VCaP (cell line): ENCODE measurements at regions not wholly inside any gene's neighbourhood (a gene's known extent, or its start where the extent isn't known, plus 50 kb on each side); places are given as distances from the start of the nearest gene placed in this dataset.

Experiments
- H3K27ac ChIP-seq: fragments of 450-650 bp; 2 replicates; pipeline ENCODE4 v1.5.1; 2017
- TF ChIP-seq, protein P1 (sequence below): fragments of 450-650 bp; conservative IDR thresholded peaks from 2 replicates; pipeline ENCODE4 v1.5.1; 2017; ENCODE audit warnings: mild to moderate bottlenecking, moderate library complexity

DNA sequence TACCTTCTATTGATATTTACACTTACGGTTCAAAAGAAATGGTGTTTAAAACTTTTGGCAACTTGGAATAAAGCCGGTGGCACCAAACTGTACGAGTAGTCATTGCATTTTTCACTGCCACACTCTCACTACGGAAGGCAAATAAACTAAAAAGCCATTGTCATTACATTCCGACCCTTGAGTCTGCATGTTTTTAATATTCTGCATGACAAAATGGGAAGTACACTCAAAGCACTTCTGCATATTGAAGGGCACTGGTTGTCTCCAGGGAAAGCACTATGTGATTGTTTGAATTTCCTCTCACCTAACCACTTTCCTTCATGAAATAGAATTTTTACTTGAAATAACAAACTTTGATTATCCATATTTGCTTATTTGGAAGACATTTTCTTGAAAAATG, 426.3 kb downstream of the CETN3 start:
- TF ChIP-seq, protein P1, sequence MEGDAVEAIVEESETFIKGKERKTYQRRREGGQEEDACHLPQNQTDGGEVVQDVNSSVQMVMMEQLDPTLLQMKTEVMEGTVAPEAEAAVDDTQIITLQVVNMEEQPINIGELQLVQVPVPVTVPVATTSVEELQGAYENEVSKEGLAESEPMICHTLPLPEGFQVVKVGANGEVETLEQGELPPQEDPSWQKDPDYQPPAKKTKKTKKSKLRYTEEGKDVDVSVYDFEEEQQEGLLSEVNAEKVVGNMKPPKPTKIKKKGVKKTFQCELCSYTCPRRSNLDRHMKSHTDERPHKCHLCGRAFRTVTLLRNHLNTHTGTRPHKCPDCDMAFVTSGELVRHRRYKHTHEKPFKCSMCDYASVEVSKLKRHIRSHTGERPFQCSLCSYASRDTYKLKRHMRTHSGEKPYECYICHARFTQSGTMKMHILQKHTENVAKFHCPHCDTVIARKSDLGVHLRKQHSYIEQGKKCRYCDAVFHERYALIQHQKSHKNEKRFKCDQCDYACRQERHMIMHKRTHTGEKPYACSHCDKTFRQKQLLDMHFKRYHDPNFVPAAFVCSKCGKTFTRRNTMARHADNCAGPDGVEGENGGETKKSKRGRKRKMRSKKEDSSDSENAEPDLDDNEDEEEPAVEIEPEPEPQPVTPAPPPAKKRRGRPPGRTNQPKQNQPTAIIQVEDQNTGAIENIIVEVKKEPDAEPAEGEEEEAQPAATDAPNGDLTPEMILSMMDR, result no peak
- no peak overlapping the region for H3K27ac ChIP-seq

DNA sequence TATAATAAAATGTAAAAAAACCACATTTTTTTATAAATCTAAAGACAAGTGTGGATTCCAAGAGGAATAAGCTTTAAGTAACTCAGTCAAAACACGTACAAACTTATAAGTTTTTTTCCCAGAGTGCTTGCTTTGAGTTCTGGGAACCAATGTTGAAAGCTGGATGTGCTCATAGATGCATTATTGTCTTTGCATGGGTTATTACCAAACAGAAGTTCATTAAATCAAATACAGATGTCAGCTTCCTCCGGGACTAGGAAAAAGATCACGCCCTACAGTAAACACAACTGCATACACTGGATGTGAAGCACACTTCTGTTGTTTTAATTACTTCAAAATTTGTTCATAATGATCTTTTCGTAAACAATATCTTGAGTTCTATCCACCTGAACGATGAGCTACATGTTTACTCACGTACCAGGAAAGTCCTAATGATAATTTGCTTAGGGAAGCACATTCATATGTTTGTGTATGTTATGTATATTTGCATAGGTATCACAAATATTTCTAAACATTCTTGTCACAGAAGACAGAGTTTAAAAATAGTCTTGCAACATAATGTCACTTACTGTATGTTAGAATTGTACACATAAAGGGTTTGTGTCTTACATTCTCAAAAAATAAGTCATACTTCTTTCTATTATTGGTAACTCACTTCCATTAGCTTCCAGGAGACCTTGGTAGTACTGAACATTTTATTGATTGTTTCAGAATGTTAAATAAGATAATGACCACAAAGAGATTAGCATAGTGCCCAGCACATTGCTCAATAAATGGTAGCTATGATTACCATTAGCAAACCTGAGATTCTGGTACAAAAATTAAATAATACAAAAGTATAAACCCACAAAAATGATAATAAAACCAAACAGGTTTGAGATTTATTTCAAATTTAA, 427.4 kb downstream of the CETN3 start:
- no peak overlapping the region for H3K27ac ChIP-seq
- TF ChIP-seq, protein P1, result no peak

DNA sequence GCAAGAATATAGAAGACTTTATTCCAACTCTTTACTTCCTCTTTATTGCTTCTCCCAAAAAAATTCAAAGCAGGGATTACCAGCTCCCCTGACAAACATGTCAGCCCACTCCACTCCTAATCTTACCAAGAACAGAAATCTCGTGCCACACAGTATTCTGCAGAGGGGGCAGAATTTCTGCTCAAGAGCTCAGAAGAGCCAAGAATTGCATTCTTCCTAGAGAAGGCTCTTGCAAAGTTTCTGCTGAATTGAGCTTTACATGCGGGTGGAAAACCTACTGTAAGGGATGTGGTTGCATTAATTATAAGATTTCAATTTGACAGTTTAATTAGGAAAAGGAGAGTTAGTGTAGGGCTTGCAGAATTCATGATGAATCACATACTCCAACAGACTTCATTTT, 428.5 kb downstream of the CETN3 start:
- TF ChIP-seq, protein P1, result no peak

DNA sequence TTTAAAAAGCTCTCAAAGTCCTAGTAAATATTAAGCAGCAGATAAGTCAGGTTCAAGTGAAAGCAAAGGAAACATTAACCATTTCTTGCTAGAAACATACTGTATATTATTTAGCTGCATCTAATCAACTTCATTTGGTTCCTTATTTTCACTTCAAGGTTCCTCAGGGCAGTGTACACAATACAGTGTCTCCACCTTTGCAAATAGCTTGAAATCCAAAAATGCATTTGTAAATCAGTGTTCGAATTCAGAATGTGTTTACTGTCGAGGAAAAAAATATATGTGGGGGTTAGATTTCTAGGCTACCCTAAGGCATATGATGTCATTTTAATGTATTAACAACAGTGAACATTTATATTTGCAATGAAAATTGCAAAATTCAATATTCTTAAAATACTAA, 436.0 kb downstream of the CETN3 start:
- TF ChIP-seq, protein P1, result no peak
- no peak overlapping the region for H3K27ac ChIP-seq

More for the DNA sequence above, 428.5 kb downstream of the CETN3 start:
- no peak overlapping the region for H3K27ac ChIP-seq

DNA sequence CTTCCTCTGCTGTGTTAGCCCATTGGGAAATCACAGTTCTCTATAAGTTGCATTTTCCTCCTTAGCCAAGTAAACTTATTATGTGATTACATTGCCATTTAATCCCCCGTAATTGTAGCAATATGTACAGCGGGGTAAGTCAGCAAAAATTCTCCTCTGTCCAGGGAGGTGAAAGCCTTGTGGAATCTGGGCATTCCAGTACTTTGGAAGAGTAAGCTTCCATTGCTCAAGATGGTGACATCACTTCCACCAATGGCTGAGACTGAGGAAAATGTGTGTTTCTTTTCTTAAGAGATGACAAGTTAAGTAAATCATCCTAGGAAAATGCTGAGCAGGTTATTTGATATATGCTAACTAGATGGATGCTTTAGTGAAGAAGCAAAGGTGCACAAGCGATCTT, 436.7 kb downstream of the CETN3 start:
- H3K27ac ChIP-seq, result no peak overlapping the region
- TF ChIP-seq, protein P1, result no peak

DNA sequence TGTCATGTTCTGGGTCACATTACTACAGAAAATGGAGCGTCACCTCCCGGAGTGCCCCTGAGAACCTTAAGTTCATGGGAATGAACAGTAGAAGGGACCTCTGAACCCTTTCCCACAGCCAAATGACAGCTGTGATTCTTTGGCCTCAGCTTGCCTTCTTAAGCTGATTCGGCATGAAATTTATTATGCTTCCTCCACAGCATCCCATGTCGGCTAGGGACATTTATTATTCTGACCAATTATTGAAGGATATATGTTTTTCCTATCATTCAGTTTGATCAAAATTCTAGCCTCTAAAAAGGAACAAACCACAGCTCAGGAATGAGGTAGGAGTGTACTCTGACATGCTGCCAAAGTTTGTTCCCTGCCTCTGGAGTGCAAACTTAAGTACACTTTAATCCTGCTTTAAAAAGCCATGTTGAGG, 440.6 kb downstream of the CETN3 start:
- H3K27ac ChIP-seq, result no peak overlapping the region
- TF ChIP-seq, protein P1, result no peak

DNA sequence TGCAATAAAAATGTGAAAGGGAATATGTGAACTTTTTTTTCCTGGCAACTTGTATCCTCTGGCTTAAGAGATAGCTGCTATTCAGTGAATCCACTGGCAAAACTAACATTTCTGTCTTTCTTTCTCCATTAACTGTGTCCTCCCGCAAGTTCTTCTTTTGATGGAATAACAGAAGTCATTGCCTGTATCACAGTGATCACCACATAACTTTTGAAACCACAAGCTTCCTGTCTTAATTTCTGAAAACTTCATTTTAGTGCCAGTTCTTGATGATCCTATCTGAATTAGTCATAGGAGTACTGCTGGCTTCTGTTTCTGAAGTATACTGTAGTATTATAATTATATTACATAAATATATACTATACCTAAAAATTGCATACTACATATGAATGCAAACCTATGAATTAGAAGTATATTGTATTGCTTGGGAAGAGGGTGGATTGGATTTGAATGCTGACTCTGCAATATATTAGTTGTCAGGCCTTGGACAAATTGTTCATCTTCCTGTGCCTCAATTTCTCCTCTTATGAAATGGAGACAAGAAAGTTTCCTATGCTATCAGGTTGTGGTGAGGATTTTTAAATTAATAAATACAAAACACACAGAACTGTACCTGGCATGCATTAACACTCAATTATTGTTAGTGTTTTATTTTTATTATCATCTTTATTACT, 441.6 kb downstream of the CETN3 start:
- no peak overlapping the region for H3K27ac ChIP-seq
- TF ChIP-seq, protein P1, result no peak
